ENCODE measurements at regions not wholly inside any gene's neighbourhood (a gene's known extent, or its start where the extent isn't known, plus 50 kb on each side); places are given as distances from the start of the nearest gene placed in this dataset.

DNA sequence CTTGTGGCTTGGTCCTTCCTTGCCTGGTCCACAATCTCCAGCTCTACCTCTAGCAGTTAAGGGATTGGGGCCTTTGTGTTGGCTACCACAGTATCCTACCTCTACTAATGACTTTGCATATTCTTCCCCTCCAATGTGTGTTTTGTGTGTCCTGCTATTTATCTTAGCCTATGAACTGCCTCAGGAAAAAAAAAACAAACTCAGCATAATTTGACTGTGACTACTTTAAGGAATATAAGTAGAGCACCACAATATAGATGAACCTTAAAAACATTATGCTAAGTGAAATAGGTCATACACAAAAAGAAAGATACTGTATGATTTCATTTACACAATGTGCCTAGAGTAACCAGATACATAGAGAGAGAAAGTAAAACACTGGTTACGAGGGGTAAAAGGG, 61.3 kb upstream of the PTPN13 start:
- H3K27ac ChIP-seq (ENCODE audit: low read depth in 1 of 2, low read length in 2 of 2) = no peak overlapping the region
- no peaks in the 10 kb centered on the region for H3K9me3 ChIP-seq (ENCODE audit: control insufficient read depth in 4 of 4, low read length in 3 of 4)
- 83% methylated on average over 1 of the region's 1 CpG for WGBS
- TF ChIP-seq GABPA (IDR thresholded peaks at IDR 0.05 in 1 of 2, conservative IDR thresholded peaks at IDR 0.05 in 1 of 2) (no peak), RXRA (IDR thresholded peaks at IDR 0.05) (no peak), FOXA2 (IDR thresholded peaks at IDR 0.05) (no peak), FOXA1 (IDR thresholded peaks at IDR 0.05) (no peak), MAX (IDR thresholded peaks at IDR 0.05) (no peak), NR2F2 (IDR thresholded peaks at IDR 0.05) (no peak), YY1 (IDR thresholded peaks at IDR 0.05) (no peak), HNF4G (IDR thresholded peaks at IDR 0.05) (no peak), EGR1 (IDR thresholded peaks at IDR 0.05; ENCODE audit: low read depth in 2 of 2) (no peak), JUND (IDR thresholded peaks at IDR 0.05) (no peak), TAF1 (conservative IDR thresholded peaks at IDR 0.05) (no peak), ATF3 (IDR thresholded peaks at IDR 0.05) (no peak), SP1 (IDR thresholded peaks at IDR 0.05) (no peak), HNF4A (conservative IDR thresholded peaks at IDR 0.05) (no peak), RAD21 (IDR thresholded peaks at IDR 0.05) (no peak), REST (IDR thresholded peaks at IDR 0.05) (no peak)
- TF ChIP-seq, protein P1, sequence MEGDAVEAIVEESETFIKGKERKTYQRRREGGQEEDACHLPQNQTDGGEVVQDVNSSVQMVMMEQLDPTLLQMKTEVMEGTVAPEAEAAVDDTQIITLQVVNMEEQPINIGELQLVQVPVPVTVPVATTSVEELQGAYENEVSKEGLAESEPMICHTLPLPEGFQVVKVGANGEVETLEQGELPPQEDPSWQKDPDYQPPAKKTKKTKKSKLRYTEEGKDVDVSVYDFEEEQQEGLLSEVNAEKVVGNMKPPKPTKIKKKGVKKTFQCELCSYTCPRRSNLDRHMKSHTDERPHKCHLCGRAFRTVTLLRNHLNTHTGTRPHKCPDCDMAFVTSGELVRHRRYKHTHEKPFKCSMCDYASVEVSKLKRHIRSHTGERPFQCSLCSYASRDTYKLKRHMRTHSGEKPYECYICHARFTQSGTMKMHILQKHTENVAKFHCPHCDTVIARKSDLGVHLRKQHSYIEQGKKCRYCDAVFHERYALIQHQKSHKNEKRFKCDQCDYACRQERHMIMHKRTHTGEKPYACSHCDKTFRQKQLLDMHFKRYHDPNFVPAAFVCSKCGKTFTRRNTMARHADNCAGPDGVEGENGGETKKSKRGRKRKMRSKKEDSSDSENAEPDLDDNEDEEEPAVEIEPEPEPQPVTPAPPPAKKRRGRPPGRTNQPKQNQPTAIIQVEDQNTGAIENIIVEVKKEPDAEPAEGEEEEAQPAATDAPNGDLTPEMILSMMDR (IDR thresholded peaks at IDR 0.05; ENCODE audit: low read depth, low read length, missing input control) = no peak
- TF ChIP-seq, protein P2, sequence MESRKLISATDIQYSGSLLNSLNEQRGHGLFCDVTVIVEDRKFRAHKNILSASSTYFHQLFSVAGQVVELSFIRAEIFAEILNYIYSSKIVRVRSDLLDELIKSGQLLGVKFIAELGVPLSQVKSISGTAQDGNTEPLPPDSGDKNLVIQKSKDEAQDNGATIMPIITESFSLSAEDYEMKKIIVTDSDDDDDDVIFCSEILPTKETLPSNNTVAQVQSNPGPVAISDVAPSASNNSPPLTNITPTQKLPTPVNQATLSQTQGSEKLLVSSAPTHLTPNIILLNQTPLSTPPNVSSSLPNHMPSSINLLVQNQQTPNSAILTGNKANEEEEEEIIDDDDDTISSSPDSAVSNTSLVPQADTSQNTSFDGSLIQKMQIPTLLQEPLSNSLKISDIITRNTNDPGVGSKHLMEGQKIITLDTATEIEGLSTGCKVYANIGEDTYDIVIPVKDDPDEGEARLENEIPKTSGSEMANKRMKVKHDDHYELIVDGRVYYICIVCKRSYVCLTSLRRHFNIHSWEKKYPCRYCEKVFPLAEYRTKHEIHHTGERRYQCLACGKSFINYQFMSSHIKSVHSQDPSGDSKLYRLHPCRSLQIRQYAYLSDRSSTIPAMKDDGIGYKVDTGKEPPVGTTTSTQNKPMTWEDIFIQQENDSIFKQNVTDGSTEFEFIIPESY (IDR thresholded peaks at IDR 0.05) = no peak
- H3K4me1 ChIP-seq (ENCODE audit: control insufficient read depth in 4 of 4, insufficient read depth in 4 of 4, low read length in 3 of 4) = no peaks in the 10 kb centered on the region
- no peak for DNase-seq (ENCODE audit: low spot score)
- H3K27me3 ChIP-seq (ENCODE audit: control insufficient read depth in 4 of 4, insufficient read depth in 4 of 4, low read length in 3 of 4) = no peaks in the 10 kb centered on the region
- no peaks in the 10 kb centered on the region for H3K36me3 ChIP-seq (ENCODE audit: control insufficient read depth in 4 of 4, insufficient read depth in 3 of 4, low read depth in 1 of 4, low read length in 3 of 4)
- no peak overlapping the region for H3K4me3 ChIP-seq (ENCODE audit: low read depth in 1 of 3, low read length in 3 of 3)
- no peak overlapping the region for H3K9ac ChIP-seq (ENCODE audit: low read depth in 1 of 2, low read length in 2 of 2)
